ENCODE measurements at regions not wholly inside any gene's neighbourhood (a gene's known extent, or its start where the extent isn't known, plus 50 kb on each side); places are given as distances from the start of the nearest gene placed in this dataset.
A peak's percentile ranks its signal among the peaks of the same experiment; 100 is the strongest.
"Not testable (repeated sequence)": the region's sequence is repeated elsewhere in the genome, so short reads cannot be mapped to it uniquely, and the experiment has no call there.

DNA sequence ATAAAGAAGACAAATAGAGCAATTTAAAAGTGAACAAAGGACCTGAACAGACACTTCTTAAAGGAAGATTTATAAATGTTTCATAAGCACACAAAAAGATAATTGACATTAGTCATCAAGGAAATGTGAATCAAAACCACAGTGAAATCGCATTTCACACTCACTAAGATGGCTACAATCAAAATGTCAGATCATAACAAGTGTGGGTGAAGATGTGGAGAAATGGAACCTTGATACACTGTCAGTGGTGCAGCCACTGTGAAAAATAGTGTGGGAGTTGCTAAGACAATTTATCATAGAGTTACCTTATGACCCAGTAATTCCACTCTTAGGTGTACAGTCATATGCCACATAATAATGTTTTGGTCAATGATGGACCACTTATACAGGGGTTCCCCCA is 54.5 kb upstream of the HTR4 start:
- peak; percentile 54 for DNase-seq

DNA sequence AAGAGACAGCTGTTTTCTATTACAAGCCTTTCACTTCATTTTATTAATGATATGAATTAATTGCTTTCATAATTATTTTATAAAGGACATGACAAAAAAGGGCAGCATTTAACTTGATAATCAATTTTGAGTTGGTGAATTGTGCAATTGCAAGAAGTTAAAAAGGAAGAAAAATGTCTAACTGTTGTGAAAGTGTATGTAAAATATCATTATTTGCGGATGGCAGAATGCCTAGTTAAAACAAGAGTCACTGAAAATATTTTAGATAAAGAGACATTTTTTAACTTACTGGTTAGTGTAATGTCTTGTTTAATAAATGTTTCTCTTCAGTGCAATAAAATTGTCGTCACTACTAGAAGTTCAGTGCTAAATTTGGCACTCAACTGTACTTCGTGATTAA is 57.6 kb upstream of the HTR4 start:
- no peak for DNase-seq

DNA sequence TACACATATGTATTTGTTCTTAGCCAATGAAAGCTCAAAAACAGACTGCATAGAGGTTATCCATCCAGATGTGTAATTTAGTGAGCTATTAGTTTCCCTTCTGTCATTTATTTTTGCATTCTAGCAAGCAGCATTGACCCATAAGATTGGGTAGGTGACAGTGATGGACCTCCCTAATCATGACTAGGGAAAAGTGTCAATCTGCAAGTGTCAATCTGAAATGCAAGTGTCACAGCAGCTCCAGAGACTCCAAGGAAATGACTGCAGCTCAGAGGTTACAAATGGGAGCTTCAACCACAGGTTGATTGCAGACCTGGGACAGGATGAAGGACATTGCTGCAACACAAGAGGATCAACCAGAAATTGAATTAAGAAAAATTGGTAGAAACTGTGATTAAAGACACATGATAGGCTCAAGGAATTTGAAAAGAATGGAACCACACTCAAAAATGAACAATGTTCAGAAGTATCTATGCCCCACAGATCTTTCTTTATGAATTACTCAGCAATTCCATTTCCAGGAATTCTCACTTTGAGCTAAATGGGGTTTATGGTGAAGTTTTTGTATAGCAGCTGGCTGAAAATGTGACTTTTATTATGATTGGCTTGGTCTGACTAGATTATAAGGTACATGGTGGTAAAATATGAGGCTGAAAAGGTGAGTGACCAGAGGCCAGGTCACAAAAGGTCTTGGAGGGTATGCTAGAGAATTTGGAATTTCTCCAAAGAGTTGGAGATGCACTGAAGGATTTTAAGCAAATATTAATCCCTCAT is 59.6 kb upstream of the HTR4 start:
- DNase-seq: peak; percentile 32

DNA sequence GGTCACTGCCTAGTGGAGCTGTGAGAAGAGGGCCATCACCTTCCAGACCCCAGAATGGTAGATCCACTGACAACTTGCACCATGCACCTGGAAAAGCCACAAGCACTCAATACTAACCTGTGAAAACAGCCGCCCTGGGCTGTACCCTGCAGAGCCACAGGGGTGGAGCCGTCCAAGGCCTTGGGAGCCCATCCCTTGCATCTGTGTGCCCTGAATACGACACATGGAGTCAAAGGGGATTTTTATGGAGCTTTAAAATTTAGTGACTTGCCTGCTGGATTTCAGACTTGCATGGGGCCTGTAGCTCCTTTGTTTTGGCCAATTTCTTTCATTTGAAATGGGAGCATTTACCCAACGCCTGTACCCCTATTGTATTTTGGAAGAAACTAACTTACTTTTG is 62.4 kb upstream of the HTR4 start:
- no peak for DNase-seq

DNA sequence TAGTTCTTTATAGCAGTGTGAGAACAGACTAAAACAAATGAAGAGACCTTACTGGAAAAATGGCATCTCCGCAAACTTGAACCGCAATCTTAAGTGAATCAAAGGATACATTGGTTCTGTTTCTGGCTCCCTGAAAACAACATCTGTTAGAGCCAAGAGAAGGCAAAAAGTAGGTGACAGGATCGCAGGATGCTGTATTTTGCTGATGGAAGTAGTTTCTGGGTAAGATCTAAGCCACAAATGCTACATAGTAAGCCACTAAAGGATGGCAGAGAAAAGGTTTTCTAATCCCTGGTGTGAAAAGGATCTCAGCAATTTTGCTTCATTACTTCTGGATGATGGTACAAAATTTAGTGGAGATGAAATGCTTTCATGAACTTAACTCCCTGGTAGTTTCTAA is 63.3 kb upstream of the HTR4 start:
- DNase-seq: no peak

DNA sequence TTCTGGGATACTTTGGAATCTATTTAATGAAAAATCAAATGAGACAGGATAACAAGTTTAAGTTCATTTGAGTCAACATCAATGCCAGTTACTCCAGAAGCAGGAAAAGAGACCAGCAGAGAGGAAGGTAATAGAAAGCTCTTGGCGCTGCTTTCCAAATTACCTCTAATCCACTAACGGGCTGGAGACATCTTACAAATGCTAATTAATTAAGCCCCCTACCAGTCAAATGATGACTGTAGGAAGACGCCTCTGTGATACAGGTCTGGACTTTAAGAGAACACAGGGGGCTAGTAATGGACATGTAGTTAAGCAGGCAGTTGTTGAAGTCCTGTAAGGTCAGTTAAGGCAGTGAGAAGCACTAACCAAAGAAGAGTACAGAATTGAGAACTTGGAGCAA is 65.3 kb upstream of the HTR4 start:
- no peak for DNase-seq

DNA sequence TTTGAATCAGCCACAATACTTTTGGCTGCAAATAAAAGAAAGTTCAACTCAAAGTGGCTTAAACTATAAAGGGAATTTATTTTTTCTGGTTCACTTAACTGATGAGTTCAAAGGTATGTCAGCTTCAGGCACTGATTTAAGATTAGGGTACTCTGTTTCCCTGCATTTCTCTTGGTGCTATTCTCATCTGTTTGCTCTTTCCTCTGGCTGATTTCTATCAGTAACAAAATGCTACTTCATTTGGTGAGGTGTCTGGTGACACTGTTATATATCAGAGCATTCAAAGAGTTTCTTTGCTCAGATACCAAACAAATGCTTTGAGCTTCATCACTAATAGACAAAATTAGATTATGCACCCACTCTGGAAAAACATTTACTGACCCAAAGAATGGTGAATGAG is 65.9 kb upstream of the HTR4 start:
- DNase-seq: no peak

DNA sequence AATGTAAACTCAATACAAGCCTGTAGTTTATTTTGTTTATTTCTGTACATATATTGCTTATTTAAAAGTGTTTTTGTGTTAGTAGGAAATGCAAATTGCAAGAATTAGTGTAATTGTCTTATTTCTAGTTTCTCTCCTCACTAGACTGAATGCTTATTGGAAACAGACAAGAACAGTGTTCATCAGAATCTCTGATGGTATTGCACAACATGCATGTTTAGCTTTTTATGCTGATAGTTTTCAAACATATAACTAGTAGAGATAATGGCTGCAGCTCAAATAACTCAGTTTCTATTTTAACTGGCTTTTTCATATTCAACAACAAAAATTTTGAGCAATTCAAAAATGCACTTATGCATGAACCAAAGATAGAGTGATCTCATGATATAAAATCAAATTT is 68.8 kb upstream of the HTR4 start:
- DNase-seq: no peak

DNA sequence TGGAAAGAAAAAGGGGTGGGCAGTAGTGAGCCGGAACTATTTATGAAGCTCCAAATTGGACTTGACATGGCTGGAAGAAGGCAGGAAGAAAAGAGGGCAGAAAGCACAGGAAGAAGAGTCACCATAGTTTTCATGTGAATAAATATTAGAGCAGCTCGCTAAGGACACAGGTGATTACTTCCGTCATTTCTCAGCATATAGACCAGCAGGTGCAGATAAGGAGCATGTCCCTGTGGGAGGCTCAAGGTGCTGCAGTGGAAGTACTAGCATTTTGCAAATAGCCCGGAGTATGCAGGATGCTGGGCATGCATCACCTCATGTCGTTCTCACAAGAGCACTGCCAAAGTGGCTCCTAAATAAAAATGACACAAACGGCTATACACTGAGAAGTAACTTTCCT is 71.3 kb upstream of the HTR4 start:
- no peak for DNase-seq

DNA sequence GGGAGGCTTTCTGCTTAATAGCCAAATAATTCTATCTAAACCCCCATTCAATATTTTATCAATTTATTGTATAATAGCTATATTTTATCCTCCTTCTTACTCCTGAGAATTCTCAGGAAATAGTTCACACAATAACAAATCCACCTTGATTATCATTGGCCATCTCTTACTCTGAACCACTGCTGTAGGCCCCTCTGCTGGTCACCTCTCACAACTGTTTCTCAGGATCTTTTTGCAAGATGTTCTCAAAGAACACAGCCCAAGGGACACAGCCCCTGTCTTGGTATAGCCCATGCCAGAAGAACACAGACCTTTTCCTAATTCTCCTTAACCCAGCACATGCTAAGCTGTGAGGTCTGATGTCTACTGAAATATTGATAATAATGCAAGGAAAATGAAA is 74.9 kb upstream of the HTR4 start:
- DNase-seq: no peak

DNA sequence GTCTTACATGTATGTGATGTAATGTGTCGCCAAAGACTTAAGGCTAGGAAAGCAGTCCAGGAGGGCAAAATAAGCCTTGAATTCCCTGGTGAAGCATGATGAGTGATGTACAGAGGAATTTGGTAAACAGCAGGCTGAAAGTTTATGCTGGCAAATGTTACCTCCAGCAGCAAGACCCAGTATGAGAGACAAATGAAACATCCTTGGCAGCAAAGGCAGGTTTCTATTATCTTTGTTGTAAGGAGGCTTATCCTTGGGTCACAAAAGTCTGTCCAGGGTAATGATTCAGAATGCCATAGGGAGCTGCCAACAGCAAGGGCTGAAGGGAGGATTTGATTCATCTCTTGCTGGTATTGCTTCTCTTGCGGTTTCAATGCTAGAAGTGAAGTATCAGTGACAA is 75.9 kb upstream of the HTR4 start:
- DNase-seq: no peak

DNA sequence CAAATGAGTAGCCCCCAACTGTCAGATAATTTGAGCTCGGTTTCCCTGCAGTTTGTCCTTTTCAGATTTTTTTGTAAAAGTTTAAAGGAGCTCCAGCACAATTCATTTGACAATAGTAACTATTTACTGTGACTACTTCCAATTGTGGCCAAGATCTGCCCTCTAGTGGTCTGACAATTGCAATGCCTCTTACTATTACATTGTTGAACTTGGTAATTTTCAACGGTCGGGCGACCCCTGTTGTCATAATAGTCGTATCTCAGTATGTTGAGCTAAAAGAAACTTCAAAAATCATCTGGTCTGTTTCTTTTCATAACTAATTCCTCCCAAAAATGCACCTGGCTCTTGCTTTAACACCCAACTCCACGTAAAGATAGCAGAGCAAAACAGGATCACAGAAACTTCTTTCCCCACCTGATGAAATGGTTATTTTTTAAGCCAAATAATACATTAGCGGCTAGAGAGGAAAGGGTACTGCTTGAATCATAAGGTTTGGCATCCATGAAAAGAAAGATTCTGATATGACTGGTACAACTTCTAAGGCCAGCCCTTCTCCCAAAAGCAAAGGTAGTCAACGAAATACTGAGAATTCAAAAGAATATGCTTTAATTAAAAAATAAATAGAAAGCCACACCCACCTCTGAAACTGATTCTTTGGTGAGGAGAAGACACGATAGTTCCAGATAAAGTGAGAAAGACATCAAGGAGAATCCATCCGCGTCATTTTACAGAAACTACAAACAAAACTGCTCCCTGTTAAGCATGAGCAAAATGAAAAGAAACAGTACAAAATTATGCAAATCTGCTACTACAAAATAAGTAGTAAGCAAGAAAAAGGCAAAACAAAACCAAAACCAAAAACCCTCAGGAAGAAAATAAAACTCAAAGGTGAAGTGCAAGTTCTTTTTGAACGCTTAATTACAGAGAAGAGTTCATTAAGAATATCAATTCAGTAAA is 76.9 kb upstream of the HTR4 start:
- DNase-seq: peak; percentile 85

DNA sequence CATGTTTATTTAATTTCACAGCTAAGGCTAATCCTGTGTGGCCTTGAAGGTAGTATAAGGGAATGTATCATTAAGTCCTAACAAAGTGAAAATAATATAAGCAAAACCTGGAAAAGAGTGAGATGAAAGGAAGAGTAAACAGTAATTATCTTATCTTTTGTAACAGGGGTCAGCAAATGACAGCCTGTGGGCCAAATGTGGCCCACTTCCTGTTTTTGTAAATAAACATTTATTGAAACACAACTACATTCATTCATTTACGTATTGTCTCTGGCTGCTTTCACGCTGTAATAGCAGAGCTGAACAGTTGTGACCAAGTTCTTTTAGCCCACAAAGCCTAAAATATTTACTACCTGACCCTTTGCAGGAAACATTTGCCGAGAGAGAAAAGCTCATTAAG is 78.4 kb upstream of the HTR4 start:
- DNase-seq: no peak

DNA sequence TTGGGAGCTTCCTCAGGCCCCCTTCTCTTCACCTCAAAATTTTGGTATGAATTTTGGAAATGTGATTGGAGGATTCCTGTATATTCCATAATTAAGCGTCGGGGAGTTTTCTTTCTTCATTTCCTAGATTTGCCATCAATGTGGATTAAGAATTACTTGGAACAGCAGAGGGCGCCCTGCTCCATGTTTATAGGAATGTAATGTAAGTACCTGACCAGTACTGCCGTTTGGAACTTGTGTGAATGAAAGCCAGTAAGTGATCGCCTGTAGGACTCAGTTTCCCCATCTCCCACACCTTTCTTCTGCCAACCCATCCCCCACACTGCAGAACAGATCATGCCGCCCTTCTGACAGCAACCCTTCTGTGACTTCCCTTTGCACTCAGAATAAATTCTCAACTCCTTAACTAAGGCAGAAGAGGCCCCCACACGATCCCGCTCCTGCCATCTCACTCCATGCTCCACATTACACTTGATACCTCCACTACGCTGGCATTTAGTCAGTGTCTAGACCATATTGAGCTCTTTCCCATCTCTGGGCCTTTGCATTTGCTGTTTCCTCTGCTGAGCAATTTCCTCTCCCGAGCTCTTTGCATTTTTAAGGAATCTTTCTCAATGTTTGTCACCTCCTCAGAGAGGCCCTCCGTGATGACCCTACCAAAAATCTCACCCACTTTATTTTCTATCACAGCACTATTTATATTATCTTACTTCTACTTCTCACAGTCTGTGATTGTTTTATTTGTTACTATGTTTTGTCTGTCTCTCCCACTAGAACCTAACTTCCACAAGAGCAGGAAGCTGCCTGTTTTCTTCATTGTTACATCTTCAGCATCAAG is 79.5 kb upstream of the HTR4 start:
- peak; percentile 75 for DNase-seq

DNA sequence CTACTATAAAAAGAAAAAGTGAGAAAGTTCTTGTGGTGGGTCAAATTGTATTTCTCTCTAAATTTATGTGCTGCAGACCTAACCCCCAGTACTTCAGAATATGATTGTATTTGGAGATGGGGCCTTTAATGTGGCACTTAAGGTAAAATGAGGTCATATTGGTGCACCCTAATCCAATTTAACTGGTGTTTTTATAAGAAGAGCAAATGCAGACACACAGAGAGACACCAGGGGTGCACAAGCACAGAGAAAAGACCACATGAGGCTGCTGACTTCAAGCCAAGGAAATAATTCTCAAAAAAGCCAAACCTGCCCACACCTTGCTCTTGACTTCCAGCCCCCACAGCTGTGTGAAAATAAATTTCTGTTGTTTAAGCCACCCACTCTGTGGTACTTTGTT is 80.2 kb upstream of the HTR4 start:
- no peak for DNase-seq

DNA sequence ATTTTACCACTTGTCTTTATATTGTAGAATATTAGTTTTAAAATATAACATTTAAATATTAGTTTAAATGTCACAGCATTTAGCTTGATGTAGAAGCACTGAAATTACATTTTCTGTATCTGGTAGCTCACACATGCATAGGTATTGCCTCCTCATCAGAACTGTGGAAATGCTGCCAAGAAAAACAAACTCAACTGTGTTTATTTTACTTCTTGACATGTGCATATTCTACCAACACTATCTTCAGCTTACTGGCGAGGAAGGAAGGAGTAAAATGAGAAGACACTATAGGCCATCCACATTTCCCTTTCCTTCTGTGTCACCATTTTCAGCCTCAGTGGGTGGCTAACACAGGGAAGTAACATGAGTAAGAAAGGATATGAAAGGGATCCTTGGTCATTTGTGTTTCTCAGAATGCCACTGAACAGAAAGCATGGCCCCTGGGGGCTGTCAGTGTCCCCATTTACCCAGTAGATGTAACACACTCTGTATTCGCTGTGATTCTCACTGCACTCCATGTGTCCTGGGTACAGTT is 81.0 kb upstream of the HTR4 start:
- no peak for DNase-seq

DNA sequence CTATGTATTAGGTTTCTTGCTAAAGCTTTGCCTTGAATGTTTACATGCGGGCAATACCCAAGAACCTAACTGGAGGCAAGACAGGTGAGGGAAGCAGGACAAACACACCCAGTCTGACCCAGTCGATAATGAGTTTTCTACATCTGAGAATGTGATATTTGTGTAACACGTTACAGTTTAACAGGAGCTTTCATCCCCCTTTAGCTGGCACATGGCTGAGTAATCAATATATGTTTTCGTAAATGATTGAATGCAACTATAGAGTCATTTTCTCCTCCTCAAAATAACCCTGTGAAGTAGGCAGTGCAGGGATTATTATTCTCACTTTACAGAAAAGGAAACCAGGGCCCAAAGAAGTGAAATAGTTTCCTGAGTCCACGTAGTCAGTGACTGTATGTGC is 84.7 kb upstream of the HTR4 start:
- DNase-seq: no peak

DNA sequence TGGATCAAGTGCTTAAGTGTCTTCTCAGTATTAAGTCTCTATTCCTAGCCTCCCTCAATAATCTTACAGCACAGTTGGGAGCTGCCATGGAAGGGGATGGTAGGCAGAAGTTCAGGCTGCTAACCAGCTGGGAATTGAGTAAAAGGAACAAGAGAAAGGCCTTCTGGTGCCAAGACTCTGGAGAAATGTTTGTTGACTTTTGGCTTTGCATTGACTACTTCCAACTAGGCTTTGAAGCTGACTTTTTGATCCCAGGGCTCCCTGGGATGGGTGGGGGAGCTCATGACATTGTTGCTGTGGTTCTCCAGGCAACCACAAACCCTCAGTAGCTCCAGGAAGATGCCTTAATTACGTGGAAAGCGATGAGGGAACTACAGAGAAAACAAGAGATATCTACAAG is 85.2 kb upstream of the HTR4 start:
- DNase-seq: no peak

DNA sequence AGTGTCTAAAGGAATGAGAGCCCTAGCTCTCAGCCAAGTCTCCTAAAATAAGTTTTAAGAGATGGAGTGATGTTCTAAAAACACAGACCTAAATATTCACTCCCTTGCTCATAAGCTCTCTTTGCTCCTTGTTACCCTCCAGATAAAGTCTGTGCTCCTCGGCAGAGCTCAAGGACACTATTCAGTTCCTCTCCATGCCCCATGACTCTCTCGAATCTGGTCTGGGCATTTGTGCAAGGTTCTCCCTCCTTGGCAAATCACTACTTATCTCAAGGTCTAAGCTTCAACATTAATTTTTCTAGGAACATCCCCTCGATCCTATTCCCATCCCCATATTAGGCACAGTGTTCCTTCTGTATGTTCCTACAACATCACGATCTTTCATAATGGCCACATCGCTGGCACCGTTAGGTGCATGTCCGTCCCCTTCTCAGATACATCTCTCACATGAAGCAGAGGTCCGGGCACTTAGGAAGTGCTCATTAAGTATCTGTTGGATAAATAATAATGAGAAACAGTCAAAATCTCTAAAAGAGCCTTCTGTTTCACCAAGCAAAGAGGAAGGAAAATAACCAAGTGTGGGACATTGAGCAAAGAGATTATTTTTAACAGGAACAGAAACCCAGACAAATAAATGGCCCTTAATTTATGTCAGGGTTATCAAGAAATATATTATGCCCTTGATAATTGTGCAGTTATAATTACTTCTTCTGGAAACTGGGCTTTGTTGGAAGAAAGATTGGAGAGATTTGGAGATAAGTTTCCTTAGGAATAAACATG is 85.9 kb upstream of the HTR4 start:
- no peak for DNase-seq

DNA sequence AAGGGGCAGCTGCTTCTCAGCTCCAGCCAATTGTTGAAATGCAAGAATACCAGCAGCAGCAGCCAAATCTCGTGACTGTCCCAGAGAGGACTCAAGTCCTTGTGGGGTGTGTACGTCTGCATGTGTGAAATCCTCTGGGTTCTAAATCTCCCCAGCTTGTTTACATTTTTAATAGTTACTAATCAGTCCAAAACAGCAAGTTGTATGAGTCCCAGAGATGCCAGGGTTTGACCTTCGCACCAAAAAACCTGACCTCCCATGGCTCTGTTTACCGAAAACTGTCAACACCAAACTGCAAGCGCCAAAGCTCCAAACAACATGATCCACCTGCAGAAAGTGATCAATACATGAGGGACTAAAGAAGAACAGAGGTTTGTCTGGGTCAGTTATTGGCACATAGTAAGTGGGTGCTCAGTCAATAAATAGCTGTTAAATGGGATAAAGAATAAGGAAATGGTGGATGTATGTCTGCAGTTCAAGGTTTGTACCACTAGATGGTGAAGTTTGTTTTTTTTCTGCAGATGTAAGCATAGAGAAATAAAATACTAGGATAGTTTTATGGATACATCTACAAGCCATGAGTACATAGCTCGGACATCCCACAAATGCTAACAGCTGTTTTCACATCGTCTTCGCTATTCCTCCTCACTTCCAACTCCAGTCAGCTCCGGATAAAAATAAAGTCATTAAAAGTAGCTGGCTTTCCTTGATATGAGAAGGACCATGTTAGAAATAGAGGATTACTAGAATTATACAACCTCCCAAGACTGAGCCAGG is 85.3 kb upstream of the ADRB2 start:
- DNase-seq: peak; percentile 29

DNA sequence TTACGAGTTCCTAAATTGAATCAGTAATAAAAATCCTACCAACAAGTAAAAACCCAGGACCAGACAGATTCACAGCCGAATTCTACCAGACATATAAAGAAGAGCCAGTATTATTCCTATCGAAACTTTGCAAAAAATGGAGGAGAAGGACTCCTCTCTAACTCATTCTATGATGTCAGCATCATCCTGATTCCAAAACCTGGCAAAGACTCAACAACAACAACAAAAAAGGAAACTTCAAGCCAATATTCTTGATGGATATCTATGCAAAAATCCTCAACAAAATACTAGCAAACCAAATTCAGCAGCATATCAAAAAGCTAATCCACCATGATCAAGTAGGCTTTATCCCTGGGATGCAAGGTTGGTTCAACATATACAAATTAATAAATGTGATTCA is 84.6 kb upstream of the ADRB2 start:
- not testable (repeated sequence) for DNase-seq

All from activated CD4-positive, alpha-beta T cell treated with anti-CD3 and anti-CD28 coated beads, Interleukin-2, amount 50 U/mL, for 16 hours (primary cell).